Erythroblast (primary cell): ENCODE measurements at regions not wholly inside any gene's neighbourhood (a gene's known extent, or its start where the extent isn't known, plus 50 kb on each side); places are given as distances from the start of the nearest gene placed in this dataset.

ENCODE experiments used
- GATA1 ChIP-seq: IDR thresholded peaks from 2 replicates; pipeline ENCODE4 v1.6.1; 2011; ENCODE audit warnings: low read depth, mild to moderate bottlenecking, control low read depth, low read length, moderate library complexity
- POLR2A ChIP-seq: IDR thresholded peaks from 2 replicates; pipeline ENCODE4 v1.6.1; 2011; ENCODE audit warnings: mild to moderate bottlenecking, low read length

DNA sequence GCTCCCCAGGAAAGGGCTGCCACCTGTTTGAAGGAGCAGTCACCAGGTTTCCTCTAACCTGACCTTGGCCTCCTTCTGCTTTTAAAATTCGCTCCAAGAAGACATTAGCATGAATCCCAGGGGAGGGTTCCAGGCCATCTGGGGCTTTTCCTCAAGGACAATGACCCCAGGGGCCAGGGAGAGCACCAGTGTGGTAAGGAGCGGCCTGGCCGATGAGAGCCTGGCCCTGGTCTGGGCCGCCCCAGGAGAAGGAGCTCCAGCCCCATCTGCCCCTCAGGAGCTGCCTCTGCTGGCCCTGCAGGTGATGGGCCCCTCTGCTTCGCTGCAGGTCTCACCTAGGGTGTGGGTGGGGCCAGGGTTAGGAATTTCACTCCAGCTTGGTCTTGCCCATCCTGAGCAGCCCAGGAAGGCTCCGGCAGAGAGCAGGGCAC lies 209.2 kb upstream of the TNRC6C start:
- TF ChIP-seq POLR2A (no peak), GATA1 (no peak)
